HG02970 (cell line): ENCODE measurements at regions not wholly inside any gene's neighbourhood (a gene's known extent, or its start where the extent isn't known, plus 50 kb on each side); places are given as distances from the start of the nearest gene placed in this dataset.

Experiments used
- ATAC-seq: cut with Tn5 transposase; IDR thresholded peaks from one replicate; pipeline ENCODE4 v1.9.1; 2021; ENCODE audit warnings: mild to moderate bottlenecking, moderate library complexity, moderate number of reproducible peaks; ENCODE audit not compliant: unreplicated experiment, low FRiP score

GRCh38 chr9:8189881-8190280 is 390.3 kb upstream of the DMAC1 start:
- no peak for ATAC-seq

GRCh38 chr9:8188723-8189407 is 389.3 kb upstream of the DMAC1 start:
- no peak for ATAC-seq

DNA sequence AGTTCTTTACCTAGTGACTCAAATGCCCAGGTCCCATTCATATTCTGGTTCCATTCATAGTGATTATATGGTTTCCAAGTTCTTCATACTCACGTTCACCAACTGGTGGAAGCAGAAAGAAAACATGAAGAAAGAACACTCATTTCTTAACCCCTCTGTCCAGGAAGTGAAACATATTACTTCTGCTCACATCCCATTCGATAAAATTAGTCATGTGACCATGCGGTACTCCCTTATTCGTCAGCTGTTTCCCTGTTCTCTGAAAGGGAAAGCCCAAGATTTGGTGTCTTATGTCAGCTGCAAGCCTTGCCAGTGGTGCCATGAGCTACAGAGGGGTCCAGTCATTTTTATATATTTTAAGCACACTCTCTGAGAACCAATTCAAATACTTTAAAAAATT is 387.0 kb upstream of the DMAC1 start:
- ATAC-seq = no peak

DNA sequence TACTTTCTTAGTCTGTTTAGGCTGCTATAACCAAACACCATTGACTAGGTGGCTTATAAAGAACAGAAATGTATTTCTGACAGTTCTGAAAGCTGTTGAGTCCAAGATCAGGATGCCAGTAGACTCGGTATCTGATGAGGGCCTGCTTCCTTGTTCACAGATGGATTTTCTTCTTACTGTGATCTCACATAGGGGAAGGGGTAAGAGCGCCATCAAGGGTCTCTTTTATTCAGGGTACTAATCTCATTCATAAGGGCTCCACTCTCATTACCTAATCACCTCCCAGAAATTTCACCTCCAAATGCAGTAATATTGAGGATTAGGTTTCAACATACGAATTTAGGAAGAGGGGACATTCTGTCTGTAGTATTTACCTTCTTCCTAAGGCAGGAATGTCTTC is 384.0 kb upstream of the DMAC1 start:
- ATAC-seq = no peak

DNA sequence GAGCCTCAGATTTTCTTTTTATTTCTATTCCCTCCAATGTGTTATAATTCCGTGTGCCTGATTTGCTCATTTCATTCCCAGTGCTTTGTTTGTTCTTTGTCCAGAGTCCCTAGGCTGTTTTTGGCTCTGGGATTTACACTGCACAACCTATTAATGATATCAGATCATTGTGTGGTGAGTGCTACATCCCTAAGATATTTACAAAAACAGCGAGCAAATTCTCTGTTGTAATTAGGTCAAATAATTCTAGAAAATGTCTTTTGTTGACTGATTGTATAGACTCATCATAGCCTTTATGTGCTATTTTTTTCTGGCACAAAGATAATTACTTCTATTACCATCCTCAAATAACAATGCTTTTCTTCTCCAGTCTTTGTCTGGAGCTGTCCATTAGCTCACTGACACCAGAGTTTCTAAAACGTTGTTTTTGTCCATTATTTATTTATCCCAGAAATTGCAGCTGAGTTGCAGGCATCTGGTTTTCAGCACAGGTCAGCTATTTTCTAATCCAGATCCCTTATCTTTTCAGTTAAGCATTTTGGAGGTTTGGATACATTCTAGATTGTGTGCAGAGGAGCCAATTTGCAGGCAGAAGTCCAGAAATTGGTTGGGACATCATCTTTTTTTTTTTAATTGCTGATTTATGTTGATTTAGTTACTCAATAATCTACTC is 379.9 kb upstream of the DMAC1 start:
- ATAC-seq = no peak

- ATAC-seq = no peak
Measured at GRCh38 chr9:8172000-8172399, 372.4 kb upstream of the DMAC1 start.

GRCh38 chr9:8168916-8169438 is 369.4 kb upstream of the DMAC1 start:
- no peak for ATAC-seq

GRCh38 chr9:8160787-8161186 is 361.2 kb upstream of the DMAC1 start:
- no peak for ATAC-seq

- ATAC-seq = no peak
Measured at GRCh38 chr9:8158574-8158973, 359.0 kb upstream of the DMAC1 start.

- ATAC-seq = no peak
Measured at GRCh38 chr9:8157683-8158324, 358.2 kb upstream of the DMAC1 start.

DNA sequence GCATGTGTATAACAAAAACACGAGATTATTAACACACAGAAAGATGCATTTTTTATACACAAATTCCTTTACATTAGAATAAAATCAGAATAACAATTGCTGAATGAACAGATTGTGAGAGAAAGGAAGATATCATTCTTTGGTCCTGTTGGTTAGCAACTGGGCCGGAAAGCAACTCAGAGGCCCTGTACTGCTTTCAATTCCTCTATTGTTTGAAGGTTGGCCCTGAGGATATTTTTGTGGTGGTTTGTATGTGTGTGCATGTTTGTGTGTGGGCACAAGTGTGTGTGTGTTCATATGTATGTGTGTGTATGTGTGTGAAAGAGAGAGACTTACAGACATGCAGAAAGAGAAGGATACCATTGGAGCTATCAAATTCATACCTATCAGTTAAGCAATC is 356.8 kb upstream of the DMAC1 start:
- ATAC-seq = no peak

DNA sequence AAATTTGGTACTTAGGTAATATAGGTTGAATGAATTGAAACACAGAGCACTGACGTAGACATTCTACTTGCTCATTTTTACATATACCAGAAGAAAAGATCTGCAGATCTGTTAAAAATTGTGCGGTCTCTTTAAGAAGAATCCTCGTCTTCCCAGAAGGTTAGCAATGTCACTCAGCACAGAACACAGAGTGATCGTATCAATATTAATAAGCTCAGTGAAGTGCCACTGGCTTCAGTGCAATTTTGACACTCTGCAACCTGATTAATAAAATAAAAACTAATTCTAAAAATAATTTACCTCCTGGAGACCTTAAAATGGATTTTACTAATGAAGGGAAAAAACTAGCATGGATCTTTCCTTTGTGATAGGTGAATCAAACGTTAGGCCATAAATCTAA is 356.1 kb upstream of the DMAC1 start:
- no peak for ATAC-seq

DNA sequence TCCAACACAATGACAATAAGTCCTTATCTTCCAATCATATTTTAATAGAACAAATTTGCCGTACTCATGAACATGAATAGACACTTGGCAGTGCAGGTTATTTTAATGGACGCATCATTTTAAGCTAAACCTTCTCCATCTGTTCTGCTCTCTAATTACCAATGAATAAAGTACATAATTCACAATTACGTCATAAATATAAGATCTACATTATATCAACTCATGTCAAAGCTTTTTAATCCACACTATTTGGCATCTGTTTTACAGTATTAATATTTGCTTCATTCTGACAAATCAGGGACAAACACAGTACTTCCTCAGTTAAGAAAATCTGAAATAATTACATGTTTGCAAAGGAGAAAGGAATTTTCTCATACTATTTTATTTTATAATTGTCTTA is 344.1 kb upstream of the DMAC1 start:
- no peak for ATAC-seq

DNA sequence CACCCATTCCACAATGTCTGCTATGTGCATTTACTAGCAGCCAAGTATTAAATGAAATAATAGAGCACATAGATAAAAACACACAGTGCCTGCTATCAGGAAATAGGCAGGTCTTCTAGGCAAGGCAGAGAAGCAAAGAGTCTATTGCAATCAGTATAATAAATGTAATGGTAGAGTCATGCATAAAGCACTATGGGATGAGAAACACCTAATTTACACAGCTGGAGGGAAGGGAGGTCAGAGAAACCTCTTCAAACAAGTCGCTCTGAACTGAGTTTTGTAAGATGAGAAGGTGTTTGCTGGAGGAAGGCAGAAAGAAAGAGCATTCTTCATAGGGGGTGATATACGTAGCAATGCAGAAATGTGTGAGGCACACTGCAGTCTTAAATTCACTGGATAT is 341.0 kb upstream of the DMAC1 start:
- no peak for ATAC-seq

- no peak for ATAC-seq
Measured at GRCh38 chr9:8139756-8140155, 340.2 kb upstream of the DMAC1 start.

GRCh38 chr9:8136477-8136876 is 336.9 kb upstream of the DMAC1 start:
- ATAC-seq = peak; percentile 70

- no peak for ATAC-seq
Measured at GRCh38 chr9:8134635-8135034, 335.1 kb upstream of the DMAC1 start.

GRCh38 chr9:8133606-8134005 is 334.0 kb upstream of the DMAC1 start:
- no peak for ATAC-seq

- ATAC-seq = no peak
Measured at GRCh38 chr9:8115570-8115969, 316.0 kb upstream of the DMAC1 start.

DNA sequence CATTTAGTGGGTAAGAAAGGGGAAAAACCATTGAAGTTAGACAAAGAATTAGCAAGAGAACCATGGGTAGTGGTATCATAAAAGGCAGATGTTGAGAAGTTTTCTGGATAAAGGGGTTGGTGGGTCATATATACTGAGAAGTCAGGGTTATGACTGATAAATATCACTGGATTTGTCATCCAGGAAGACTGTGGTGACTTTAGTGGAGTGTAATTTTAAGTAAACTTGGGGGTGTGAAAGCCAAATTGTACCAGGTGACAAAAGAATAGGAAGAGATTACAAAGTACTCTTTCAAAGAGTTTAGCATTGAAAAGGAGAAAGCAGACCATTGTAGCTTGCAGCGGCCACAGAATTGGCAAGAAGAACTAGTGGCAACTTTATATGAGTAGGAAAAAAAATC is 315.2 kb upstream of the DMAC1 start:
- ATAC-seq = no peak

GRCh38 chr9:8106362-8106761 is 306.8 kb upstream of the DMAC1 start:
- no peak for ATAC-seq

- no peak for ATAC-seq
Measured at GRCh38 chr9:8101607-8102006, 302.0 kb upstream of the DMAC1 start.
